SK-N-SH treated with all-trans-retinoic acid at 6 μM for 48 hours (cell line): ENCODE measurements at regions not wholly inside any gene's neighbourhood (a gene's known extent, or its start where the extent isn't known, plus 50 kb on each side); places are given as distances from the start of the nearest gene placed in this dataset.

Experiments used
- ATAC-seq: fragments of 200-7000 bp; cut with Tn5 transposase; 3 replicates; pipeline ENCODE4 v1.9.1; 2020; ENCODE audit warnings: mild to moderate bottlenecking, moderate library complexity
- ARNTL ChIP-seq: fragments of 450-650 bp; formaldehyde crosslinking; IDR thresholded peaks from 2 replicates; pipeline ENCODE4 v1.5.0; 2020; ENCODE audit warnings: low read depth, mild to moderate bottlenecking, moderate library complexity, borderline replicate concordance
- BACH2 ChIP-seq: fragments of 250-450 bp; sonication (Bioruptor Pico); IDR thresholded peaks from 2 replicates; pipeline ENCODE4 v1.9.0; 2021; ENCODE audit warnings: mild to moderate bottlenecking, borderline replicate concordance
- GLIS3 ChIP-seq: fragments of 250-450 bp; sonication (Bioruptor Pico); IDR thresholded peaks from 2 replicates; pipeline ENCODE4 v1.5.0; 2020; ENCODE audit warnings: mild to moderate bottlenecking, moderate library complexity
- OSR1 ChIP-seq: fragments of 250-450 bp; sonication (Bioruptor Pico); IDR thresholded peaks from 2 replicates; pipeline ENCODE4 v1.8.0; 2022; ENCODE audit warnings: moderate library complexity, mild to moderate bottlenecking, inconsistent platforms
- RARB ChIP-seq: fragments of 250-450 bp; sonication (Bioruptor Pico); IDR thresholded peaks from 2 replicates; pipeline ENCODE4 v1.8.0; 2021; ENCODE audit warnings: mild to moderate bottlenecking, moderate library complexity
- SNAI2 ChIP-seq: fragments of 250-450 bp; sonication (Bioruptor Pico); IDR thresholded peaks from 2 replicates; pipeline ENCODE4 v1.5.0; 2020; ENCODE audit warnings: mild to moderate bottlenecking, moderate library complexity
- TOX ChIP-seq: fragments of 250-450 bp; sonication (Bioruptor Pico); IDR thresholded peaks from 2 replicates; pipeline ENCODE4 v1.8.0; 2021; ENCODE audit warnings: mild to moderate bottlenecking, moderate library complexity, borderline replicate concordance
- ZC3H10 ChIP-seq: fragments of 250-450 bp; sonication (Bioruptor Pico); IDR thresholded peaks from 2 replicates; pipeline ENCODE4 v1.5.1; 2021; ENCODE audit warnings: mild to moderate bottlenecking, moderate library complexity
- ZFP3 ChIP-seq: fragments of 250-450 bp; sonication (Bioruptor Pico); IDR thresholded peaks from 2 replicates; pipeline ENCODE4 v1.5.0; 2020; ENCODE audit warnings: mild to moderate bottlenecking, moderate library complexity
- ZNF565 ChIP-seq: fragments of 450-650 bp; formaldehyde crosslinking; conservative IDR thresholded peaks from 2 replicates; pipeline ENCODE4 v1.5.0; 2020; ENCODE audit warnings: low read depth, mild to moderate bottlenecking, moderate library complexity
- ZNF70 ChIP-seq: fragments of 450-650 bp; formaldehyde crosslinking; IDR thresholded peaks from 2 replicates; pipeline ENCODE4 v1.5.0; 2020; ENCODE audit warnings: mild to moderate bottlenecking, moderate library complexity
- ZNF8 ChIP-seq: fragments of 450-650 bp; formaldehyde crosslinking; IDR thresholded peaks from 2 replicates; pipeline ENCODE4 v1.5.0; 2020; ENCODE audit warnings: mild to moderate bottlenecking, moderate library complexity
- TF ChIP-seq, protein P1 (sequence below): fragments of 250-450 bp; sonication (Bioruptor Pico); IDR thresholded peaks from 2 replicates; pipeline ENCODE4 v1.5.1; 2020; ENCODE audit warnings: low read depth, mild to moderate bottlenecking, moderate library complexity
- TF ChIP-seq, protein P2 (sequence below): fragments of 250-450 bp; sonication (Bioruptor Pico); IDR thresholded peaks from 2 replicates; pipeline ENCODE4 v1.8.0; 2020; ENCODE audit warnings: mild to moderate bottlenecking, moderate library complexity, borderline replicate concordance
- TF ChIP-seq, protein P3 (sequence below): fragments of 250-450 bp; sonication (Bioruptor Pico); IDR thresholded peaks from 2 replicates; pipeline ENCODE4 v1.5.1; 2021; ENCODE audit warnings: mild to moderate bottlenecking, moderate library complexity
- TF ChIP-seq, protein P4 (sequence below): fragments of 250-450 bp; sonication (Bioruptor Pico); IDR thresholded peaks from 2 replicates; pipeline ENCODE4 v1.8.0; 2021; ENCODE audit warnings: low read depth, mild to moderate bottlenecking, moderate library complexity, borderline replicate concordance

DNA sequence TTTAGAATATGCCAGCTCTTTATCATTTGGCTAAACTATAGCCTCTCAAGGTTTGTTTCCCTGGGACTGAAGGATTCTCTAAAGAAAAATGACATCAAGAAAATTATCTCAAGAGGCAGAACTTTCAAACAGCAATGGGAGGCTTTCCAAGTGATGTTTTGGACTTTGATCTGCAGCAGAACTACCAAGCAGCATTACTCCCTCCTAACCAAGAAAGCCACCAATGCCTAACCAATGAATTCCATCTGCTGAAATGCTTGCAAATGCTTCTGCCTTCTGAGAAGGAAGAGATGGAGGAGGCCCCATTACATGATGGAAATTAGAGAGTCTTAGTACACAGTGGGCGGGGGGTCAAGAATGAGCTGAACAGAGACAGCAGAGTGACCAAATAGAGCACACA is 95.1 kb upstream of the SLC35G4 start:
- TF ChIP-seq OSR1: no peak
- no peak for TF ChIP-seq BACH2
- TF ChIP-seq, protein P1, sequence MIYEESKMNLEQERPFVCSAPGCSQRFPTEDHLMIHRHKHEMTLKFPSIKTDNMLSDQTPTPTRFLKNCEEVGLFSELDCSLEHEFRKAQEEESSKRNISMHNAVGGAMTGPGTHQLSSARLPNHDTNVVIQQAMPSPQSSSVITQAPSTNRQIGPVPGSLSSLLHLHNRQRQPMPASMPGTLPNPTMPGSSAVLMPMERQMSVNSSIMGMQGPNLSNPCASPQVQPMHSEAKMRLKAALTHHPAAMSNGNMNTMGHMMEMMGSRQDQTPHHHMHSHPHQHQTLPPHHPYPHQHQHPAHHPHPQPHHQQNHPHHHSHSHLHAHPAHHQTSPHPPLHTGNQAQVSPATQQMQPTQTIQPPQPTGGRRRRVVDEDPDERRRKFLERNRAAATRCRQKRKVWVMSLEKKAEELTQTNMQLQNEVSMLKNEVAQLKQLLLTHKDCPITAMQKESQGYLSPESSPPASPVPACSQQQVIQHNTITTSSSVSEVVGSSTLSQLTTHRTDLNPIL: no peak
- no peak for ATAC-seq

DNA sequence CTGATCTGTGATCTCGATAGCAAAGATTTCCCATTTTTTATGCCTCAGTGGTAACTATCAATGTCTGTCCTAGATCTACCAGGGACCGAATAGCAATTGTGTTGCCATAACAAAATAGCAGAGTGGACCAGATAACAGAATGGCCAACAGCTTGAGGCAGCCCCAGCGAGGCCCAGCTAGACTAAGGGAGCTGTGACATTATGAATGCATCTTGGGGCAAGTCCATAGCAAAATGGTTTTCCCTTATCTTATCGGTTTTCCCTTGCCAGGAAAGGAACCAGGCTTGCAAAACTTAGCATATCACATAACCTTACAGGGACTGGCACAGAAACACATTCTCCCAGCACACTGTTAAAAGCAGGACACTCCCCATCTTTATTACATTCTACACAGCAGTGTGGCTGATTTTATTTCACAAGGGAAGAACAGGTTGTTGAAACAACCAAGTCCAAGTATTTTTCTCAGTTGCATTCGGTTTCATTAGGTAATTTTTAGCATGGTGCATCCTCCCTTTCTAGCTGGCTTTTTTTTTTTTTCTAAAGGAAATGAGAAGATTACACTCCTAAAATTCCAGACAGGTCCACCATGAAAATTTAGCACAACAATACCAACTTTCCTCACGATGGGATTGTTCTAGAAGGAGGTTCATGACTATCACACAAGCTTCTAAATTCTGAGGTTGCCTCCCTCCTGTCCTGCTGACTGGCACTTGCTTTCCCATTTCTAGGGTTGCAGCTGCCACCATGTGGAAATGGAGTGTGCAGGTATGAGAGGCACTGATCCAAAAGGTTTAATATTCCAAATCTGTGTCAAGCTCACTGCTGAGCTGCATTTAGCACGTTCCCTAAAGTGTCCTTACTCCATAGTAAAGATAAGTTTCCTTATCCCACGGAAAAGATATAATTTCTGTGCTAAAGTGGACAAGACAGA is 97.0 kb upstream of the SLC35G4 start:
- TF ChIP-seq ZC3H10 (CRISPR knock-in tag) (no peak), TOX (CRISPR knock-in tag) (no peak), OSR1 (no peak), RARB (no peak), ZNF565 (CRISPR knock-in tag) (no peak)
- TF ChIP-seq, protein P1: no peak
- 0 out of 3 replicates have a peak, but pooled peaks have one; percentile 40 for ATAC-seq

DNA sequence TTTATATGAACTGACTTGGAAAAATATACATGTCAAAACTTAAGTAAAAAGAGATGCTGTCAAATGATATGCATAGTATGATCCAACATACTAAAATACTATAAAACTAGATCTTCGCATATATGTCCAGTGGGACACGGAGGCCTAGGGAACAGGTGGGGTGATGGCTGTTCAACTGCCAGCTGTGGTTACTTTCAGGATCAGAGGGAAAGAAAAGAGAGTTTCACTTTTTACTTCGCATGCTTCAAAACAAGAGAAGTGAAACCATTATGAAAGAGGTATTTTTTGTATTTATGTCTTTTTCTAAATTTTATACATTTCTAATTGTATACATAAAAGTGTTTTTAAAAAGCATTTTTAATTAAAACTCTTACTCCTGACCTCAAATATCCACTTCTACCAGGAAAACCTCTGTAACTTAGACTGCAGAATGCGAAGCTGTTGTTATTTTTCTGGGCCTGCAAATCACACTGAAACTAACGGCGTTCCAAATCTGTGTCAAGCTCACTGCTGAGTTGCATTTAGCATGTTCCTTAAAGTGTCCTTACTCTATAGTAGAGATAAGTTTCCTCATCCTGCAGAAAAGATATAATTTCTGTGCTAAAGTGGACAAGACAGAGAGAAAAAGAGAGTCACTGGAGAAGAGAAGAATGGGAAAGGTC is 97.8 kb upstream of the SLC35G4 start:
- no peak for ATAC-seq
- TF ChIP-seq ZNF8 (CRISPR knock-in tag): no peak
- TF ChIP-seq ZNF70 (CRISPR knock-in tag): no peak

DNA sequence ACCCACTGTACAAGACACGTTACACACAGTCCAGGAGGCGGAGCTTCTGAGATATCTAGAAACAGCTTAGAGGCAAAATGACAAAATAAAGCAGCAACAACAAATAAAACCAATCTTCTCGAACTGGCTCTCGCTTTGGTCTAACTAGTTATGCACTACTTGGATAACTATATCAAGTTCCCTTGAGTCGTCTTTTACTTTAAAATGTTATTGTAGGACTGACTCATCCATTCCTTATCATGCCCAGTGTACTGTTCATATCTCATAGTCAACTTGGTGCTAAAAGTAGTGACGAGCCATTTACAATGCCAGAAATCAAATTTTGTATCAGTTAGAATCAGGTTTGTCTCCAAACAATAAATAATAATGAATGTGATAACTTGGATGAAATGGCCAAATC is 102.5 kb upstream of the SLC35G4 start:
- TF ChIP-seq, protein P2, sequence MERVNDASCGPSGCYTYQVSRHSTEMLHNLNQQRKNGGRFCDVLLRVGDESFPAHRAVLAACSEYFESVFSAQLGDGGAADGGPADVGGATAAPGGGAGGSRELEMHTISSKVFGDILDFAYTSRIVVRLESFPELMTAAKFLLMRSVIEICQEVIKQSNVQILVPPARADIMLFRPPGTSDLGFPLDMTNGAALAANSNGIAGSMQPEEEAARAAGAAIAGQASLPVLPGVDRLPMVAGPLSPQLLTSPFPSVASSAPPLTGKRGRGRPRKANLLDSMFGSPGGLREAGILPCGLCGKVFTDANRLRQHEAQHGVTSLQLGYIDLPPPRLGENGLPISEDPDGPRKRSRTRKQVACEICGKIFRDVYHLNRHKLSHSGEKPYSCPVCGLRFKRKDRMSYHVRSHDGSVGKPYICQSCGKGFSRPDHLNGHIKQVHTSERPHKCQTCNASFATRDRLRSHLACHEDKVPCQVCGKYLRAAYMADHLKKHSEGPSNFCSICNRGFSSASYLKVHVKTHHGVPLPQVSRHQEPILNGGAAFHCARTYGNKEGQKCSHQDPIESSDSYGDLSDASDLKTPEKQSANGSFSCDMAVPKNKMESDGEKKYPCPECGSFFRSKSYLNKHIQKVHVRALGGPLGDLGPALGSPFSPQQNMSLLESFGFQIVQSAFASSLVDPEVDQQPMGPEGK (CRISPR knock-in tag): no peak
- TF ChIP-seq BACH2 (no peak), ARNTL (CRISPR knock-in tag) (no peak), ZNF70 (CRISPR knock-in tag) (no peak), SNAI2 (CRISPR knock-in tag) (no peak)
- TF ChIP-seq, protein P3, sequence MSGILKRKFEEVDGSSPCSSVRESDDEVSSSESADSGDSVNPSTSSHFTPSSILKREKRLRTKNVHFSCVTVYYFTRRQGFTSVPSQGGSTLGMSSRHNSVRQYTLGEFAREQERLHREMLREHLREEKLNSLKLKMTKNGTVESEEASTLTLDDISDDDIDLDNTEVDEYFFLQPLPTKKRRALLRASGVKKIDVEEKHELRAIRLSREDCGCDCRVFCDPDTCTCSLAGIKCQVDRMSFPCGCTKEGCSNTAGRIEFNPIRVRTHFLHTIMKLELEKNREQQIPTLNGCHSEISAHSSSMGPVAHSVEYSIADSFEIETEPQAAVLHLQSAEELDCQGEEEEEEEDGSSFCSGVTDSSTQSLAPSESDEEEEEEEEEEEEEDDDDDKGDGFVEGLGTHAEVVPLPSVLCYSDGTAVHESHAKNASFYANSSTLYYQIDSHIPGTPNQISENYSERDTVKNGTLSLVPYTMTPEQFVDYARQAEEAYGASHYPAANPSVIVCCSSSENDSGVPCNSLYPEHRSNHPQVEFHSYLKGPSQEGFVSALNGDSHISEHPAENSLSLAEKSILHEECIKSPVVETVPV (CRISPR knock-in tag): no peak
- ATAC-seq: no peak

DNA sequence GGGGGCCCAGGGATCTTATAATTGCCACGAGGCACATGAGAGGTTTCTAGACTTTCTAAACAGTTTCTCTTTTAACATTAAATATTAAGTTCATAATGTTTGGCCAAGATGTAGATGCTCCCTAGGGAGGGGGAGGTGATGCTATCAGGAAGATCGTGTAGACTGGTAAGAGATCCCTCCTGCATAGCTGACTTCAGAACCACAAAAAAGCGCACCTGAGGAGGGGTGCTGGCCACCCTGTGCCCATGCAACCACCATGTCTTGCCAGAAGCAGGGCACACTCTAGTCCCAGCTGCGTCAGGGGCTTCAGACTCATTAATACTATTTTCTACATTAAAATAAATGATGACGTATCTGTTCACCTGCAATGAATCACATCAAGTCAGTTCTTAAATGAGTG is 103.4 kb upstream of the SLC35G4 start:
- TF ChIP-seq ZFP3 (CRISPR knock-in tag): no peak
- TF ChIP-seq, protein P4, sequence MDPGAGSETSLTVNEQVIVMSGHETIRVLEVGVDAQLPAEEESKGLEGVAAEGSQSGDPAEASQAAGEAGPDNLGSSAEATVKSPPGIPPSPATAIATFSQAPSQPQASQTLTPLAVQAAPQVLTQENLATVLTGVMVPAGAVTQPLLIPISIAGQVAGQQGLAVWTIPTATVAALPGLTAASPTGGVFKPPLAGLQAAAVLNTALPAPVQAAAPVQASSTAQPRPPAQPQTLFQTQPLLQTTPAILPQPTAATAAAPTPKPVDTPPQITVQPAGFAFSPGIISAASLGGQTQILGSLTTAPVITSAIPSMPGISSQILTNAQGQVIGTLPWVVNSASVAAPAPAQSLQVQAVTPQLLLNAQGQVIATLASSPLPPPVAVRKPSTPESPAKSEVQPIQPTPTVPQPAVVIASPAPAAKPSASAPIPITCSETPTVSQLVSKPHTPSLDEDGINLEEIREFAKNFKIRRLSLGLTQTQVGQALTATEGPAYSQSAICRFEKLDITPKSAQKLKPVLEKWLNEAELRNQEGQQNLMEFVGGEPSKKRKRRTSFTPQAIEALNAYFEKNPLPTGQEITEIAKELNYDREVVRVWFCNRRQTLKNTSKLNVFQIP (CRISPR knock-in tag): no peak
- TF ChIP-seq ZNF565 (CRISPR knock-in tag): no peak
- TF ChIP-seq ZNF70 (CRISPR knock-in tag): no peak
- no peak for TF ChIP-seq BACH2
- TF ChIP-seq, protein P2 (CRISPR knock-in tag): no peak
- no peak for TF ChIP-seq GLIS3
- no peak for TF ChIP-seq SNAI2 (CRISPR knock-in tag)
- TF ChIP-seq, protein P3 (CRISPR knock-in tag): no peak
- TF ChIP-seq, protein P1: no peak
- TF ChIP-seq, all 23 proteins: peak for 0
- no peak for ATAC-seq
